GM10248 (cell line): ENCODE measurements at regions not wholly inside any gene's neighbourhood (a gene's known extent, or its start where the extent isn't known, plus 50 kb on each side); places are given as distances from the start of the nearest gene placed in this dataset.

Source experiments
- CTCF ChIA-PET: fragments of 300-600 bp; sonication (Branson Sonifier 250); formaldehyde crosslinking; extraction: SDS; loops from one replicate; lab custom pipeline; 2021; ENCODE audit warnings: antibody characterized with exemption; lab: Yijun Ruan, JAX
- POLR2A ChIA-PET: fragments of 350-650 bp; sonication (Branson Sonifier 250); formaldehyde crosslinking; extraction: SDS; loops from one replicate; lab custom pipeline; 2020; ENCODE audit warnings: antibody characterized with exemption; lab: Yijun Ruan, JAX
- DNase-seq: peaks from one replicate; pipeline ENCODE4 v3.0.0; 2012; ENCODE audit errors: extremely low spot score
- TF ChIP-seq, protein P1 (sequence below): IDR thresholded peaks from 2 replicates; pipeline ENCODE4 v1.5.1; 2012; ENCODE audit warnings: mild to moderate bottlenecking, low read depth; ENCODE audit errors: extremely low read depth, missing control alignments, control extremely low read depth

DNA sequence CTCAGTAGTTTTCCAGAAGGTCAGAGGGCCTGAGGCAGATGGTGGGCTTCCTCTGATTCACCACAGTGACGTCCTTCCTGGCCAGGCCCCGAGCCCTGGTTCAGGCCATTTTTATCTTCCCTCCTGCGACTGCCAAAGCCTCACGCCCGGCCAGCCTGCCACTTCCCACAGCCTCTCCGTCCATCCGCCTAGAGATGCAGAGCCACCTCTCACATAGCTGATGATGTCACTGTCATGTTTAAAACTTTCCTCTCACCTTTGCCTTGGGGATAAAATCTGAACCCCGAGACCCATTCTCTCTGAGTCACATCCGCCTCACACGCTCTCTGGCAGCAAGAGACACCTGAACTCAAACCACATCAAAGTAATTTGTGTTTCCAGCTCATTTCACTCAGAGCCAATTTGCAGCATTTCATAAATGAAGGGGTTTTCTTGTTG, 175.3 kb downstream of the QDPR start:
- peak; percentile 67 for DNase-seq
- ChIA-PET CTCF (interaction anchor here (2.8 kb wide), 1 partner anchor 12 kb away, joined by 10 read pairs; no protein-coding TSS in a partner anchor), POLR2A (no interaction called here)
- TF ChIP-seq, protein P1, sequence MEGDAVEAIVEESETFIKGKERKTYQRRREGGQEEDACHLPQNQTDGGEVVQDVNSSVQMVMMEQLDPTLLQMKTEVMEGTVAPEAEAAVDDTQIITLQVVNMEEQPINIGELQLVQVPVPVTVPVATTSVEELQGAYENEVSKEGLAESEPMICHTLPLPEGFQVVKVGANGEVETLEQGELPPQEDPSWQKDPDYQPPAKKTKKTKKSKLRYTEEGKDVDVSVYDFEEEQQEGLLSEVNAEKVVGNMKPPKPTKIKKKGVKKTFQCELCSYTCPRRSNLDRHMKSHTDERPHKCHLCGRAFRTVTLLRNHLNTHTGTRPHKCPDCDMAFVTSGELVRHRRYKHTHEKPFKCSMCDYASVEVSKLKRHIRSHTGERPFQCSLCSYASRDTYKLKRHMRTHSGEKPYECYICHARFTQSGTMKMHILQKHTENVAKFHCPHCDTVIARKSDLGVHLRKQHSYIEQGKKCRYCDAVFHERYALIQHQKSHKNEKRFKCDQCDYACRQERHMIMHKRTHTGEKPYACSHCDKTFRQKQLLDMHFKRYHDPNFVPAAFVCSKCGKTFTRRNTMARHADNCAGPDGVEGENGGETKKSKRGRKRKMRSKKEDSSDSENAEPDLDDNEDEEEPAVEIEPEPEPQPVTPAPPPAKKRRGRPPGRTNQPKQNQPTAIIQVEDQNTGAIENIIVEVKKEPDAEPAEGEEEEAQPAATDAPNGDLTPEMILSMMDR, result no peak

DNA sequence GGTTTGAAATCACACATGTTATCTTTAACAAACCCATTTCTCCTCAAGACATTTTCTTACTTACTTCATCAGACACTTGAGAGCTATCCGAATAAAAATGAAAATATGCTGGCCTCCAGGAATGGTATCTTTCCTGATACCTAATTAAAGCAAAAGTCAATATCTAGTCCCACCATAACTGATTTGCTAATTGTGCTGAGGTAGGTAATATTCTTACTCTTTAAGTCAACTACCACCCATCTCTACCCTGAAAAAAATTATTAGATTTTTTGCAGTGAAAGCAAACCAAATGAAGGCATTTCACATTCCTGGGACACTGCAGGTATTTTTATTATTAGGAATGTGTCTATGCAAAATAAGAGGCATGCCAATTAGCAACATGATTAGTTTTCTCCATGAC, 175.8 kb downstream of the QDPR start:
- no peak for DNase-seq
- CTCF ChIA-PET, result interaction anchor here (2.8 kb wide), 1 partner anchor 12 kb away, joined by 10 read pairs; no protein-coding TSS in a partner anchor
- POLR2A ChIA-PET, result no interaction called here
- TF ChIP-seq, protein P1, result no peak

DNA sequence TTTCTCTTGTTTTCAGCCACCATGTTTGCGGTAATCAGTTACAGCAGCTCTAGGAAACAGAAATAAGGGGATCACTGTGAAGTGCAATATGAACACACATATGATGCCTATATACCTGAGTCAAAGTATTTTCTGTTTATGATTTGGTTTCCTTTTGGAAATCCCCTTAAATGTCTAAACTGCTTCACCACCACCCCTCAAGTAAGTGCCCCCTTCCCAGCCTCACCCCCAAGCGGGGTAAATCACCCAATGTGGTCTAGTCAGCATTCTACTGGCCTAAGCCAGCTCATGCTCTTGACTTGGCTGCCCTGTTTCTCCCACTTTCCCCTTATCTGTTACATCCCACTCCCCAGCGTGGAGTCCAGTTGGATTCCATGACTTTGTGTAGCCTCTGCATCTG, 176.5 kb downstream of the QDPR start:
- no peak for DNase-seq
- CTCF ChIA-PET, result interaction anchor here (1.2 kb wide), 1 partner anchor 112 kb away, joined by 3 read pairs; no protein-coding TSS in a partner anchor
- POLR2A ChIA-PET, result no interaction called here
- TF ChIP-seq, protein P1, result no peak

DNA sequence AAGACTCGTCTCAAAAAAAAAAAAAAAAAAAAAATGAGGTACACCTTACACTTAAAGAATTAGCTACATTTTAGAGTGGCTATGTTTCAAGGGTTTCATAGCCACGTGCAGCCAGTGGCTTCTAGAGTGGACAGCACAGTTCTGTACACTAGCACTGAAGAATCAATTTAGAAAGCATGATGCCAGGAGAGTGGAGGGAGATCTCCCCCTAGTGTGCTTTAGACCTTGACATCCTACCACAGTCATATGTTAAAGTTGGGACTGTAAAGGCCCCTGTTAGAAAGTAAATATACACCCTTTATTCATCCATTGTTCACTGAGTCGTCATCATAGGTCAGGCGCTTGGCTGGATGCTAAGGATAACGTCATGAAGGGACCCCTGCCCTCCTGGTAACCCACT, 179.4 kb downstream of the QDPR start:
- ChIA-PET POLR2A (interaction anchor here (0.6 kb wide), 1 partner anchor 9 kb away, joined by 4 read pairs; no protein-coding TSS in a partner anchor), CTCF (no interaction called here)
- TF ChIP-seq, protein P1, result no peak
- no peak for DNase-seq

DNA sequence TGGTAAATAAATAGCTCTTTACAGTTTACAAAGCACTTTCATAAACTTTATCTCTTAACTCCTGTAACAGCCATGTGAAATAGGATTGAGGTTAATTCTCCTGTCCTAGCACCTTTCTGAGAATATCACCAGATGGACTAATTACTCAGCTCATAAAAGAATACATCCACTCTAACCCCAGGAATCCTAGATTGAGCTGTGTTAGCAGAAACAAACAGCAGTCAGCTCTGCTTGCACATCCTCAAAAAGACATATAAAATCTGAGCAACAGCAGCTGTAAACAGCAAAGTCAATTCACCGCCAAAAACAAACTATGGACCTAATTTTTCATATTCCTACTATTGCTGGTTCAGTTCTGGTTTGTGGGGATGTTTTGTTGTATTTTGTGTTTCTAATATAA, 182.8 kb downstream of the QDPR start:
- ChIA-PET POLR2A (no interaction called here), CTCF (interaction anchor here (0.8 to 1.6 kb wide), 4 partner anchors 8 to 119 kb away, joined by 3 read pairs; no protein-coding TSS in a partner anchor)
- TF ChIP-seq, protein P1, result no peak
- no peak for DNase-seq

DNA sequence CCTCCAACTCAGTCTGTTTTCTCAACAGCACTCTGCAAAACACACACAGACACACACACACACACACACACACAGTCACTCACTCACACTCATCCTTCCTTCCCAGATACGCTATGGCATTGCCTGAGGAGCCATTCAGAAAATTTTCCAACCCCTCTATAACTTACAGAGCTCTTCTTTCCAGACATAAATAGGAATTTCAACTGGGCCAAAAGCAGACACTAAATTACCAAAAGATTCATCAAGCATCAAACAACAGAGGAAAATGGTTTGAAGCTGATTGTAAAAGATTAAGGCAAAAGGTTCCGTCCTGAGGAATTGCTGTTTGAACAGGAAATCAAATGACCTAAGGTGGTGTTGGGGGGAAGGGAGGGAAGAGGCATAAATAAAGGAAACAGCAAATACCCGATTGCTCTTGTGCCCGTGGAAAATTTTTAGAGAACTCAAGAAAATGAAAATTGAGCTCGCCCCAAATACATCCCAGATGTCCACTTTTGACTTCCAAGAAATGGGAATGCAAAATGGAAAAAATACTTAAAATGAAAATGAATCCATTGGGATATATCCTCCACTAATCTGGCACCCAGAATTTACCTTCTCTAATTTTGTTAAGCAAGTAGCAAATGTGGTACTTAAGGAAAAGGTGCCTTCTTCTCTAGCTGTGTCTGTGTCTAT, 183.6 kb downstream of the QDPR start:
- no peak for DNase-seq
- ChIA-PET CTCF (interaction anchor here (0.8 to 1.6 kb wide), 4 partner anchors 8 to 120 kb away, joined by 3 read pairs; no protein-coding TSS in a partner anchor), POLR2A (no interaction called here)
- TF ChIP-seq, protein P1, result no peak
